ENCODE measurements at regions not wholly inside any gene's neighbourhood (a gene's known extent, or its start where the extent isn't known, plus 50 kb on each side); places are given as distances from the start of the nearest gene placed in this dataset.

DNA sequence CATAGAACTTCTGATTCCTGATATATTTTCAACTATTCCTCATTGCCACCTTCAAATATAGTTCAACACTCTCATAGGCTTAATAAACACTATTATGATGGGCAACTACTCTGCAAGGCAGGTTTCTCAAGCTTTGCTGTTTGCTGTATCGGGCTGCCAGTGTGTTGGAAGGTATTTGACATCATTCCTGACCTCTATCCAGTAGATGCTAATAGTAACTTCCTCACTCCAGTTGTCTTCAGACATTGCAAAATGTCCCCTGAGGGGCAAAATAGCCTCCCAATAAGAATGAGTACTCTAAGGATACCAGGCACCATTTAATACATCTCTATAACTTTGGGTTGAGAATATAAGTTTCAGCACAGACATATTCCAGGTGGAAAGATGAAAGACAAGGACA is 147.5 kb upstream of the PFN2 start:
- Histone ChIP-seq H3K9ac (ENCODE audit: low read depth, low read length) (no peak overlapping the region), H2AFZ (replicated peaks; ENCODE audit: low read length, poor library complexity) (no peak overlapping the region), H3K9me1 (ENCODE audit: insufficient read depth, low read length) (peaks cover 3% of the 10 kb centered on the region; the same call in 1 of the 2 replicates), H2AK9ac (replicated peaks; ENCODE audit: low read depth, low read length, poor library complexity) (no peak overlapping the region), H4K91ac (ENCODE audit: insufficient read depth, low read depth, low read length) (no peak overlapping the region), H4K8ac (ENCODE audit: low read depth in 2 of 2, low read length in 2 of 2) (no peak overlapping the region), H3K27me3 (ENCODE audit: control insufficient read depth, insufficient read depth, low read length) (no peaks in the 10 kb centered on the region), H3K14ac (replicated peaks; ENCODE audit: low read depth, low read length) (no peak overlapping the region), H2BK120ac (ENCODE audit: low read depth, low read length) (no peak overlapping the region), H4K5ac (ENCODE audit: low read depth, low read length) (no peak overlapping the region), H3K4ac (ENCODE audit: low read depth, low read length) (no peak overlapping the region), H3K27ac (ENCODE audit: insufficient read depth, low read length) (no peak overlapping the region), H3K4me1 (ENCODE audit: control insufficient read depth, insufficient read depth, low read length) (peaks cover 4% of the 10 kb centered on the region; the same call in 1 of the 2 replicates), H2BK15ac (ENCODE audit: low read depth, low read length) (no peak overlapping the region), H3K36me3 (ENCODE audit: control insufficient read depth, insufficient read depth, low read length) (no peaks in the 10 kb centered on the region), H3K56ac (ENCODE audit: extremely low read depth, insufficient read depth, low read length) (no peak overlapping the region), H2AK5ac (ENCODE audit: low read depth, low read length) (no peak overlapping the region), H2BK5ac (ENCODE audit: low read depth, low read length, poor library complexity, severe bottlenecking) (no peak overlapping the region), H3K4me3 (ENCODE audit: insufficient read depth, low read depth, low read length) (no peak overlapping the region), H3K9me3 (ENCODE audit: control insufficient read depth, insufficient read depth, low read length) (peaks cover 5% of the 10 kb centered on the region), H3K18ac (ENCODE audit: low read depth, low read length) (no peak overlapping the region), H4K20me1 (ENCODE audit: insufficient read depth, low read length) (no peaks in the 10 kb centered on the region), H3K4me2 (ENCODE audit: low read depth, low read length) (no peak overlapping the region), H3K23ac (ENCODE audit: low read depth, low read length) (no peak overlapping the region), H2BK20ac (ENCODE audit: low read depth, low read length) (no peak overlapping the region), H3K79me1 (ENCODE audit: low read depth in 1 of 2, low read length in 2 of 2) (no peaks in the 10 kb centered on the region)
- ChIA-PET POLR2A (ENCODE audit: unreplicated experiment) (no interaction called here), CTCF (no interaction called here)
- dilution Hi-C loops (cut with HindIII; ENCODE audit: low sequenced_read_pairs, unreplicated experiment) (no loop called here), in situ Hi-C loops (cut with MboI; ENCODE audit: low sequenced_read_pairs) (no loop called here), intact Hi-C loops (cut with micrococcal nuclease) (no loop called here)
- no TSS peak for BruUV-seq (replicated peaks)
- DNase-seq (no peak), ATAC-seq (ENCODE audit: low read depth) (no peak)
- no CpG with 5 or more reads among the region's 1 CpG for WGBS, 2 experiments (ENCODE audit: extremely low coverage in 2 of 2, insufficient read length in 1 of 2)
- no peak for TF ChIP-seq USF2 (IDR thresholded peaks at IDR 0.05; ENCODE audit: low read depth, low read length)
- TF ChIP-seq MXI1 (IDR thresholded peaks at IDR 0.05; ENCODE audit: borderline replicate concordance, low read depth, low read length): no peak
- no peak for TF ChIP-seq CEBPB (IDR thresholded peaks at IDR 0.05; ENCODE audit: low read depth, low read length)
- TF ChIP-seq, protein P1, sequence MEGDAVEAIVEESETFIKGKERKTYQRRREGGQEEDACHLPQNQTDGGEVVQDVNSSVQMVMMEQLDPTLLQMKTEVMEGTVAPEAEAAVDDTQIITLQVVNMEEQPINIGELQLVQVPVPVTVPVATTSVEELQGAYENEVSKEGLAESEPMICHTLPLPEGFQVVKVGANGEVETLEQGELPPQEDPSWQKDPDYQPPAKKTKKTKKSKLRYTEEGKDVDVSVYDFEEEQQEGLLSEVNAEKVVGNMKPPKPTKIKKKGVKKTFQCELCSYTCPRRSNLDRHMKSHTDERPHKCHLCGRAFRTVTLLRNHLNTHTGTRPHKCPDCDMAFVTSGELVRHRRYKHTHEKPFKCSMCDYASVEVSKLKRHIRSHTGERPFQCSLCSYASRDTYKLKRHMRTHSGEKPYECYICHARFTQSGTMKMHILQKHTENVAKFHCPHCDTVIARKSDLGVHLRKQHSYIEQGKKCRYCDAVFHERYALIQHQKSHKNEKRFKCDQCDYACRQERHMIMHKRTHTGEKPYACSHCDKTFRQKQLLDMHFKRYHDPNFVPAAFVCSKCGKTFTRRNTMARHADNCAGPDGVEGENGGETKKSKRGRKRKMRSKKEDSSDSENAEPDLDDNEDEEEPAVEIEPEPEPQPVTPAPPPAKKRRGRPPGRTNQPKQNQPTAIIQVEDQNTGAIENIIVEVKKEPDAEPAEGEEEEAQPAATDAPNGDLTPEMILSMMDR (conservative IDR thresholded peaks at IDR 0.05; ENCODE audit: low read depth, low read length): no peak
- no peak for TF ChIP-seq POLR2A (IDR thresholded peaks at IDR 0.05; ENCODE audit: low read depth, low read length)
- no peak for TF ChIP-seq MAFK (IDR thresholded peaks at IDR 0.05; ENCODE audit: low read depth, low read length)
- TF ChIP-seq, protein P2, sequence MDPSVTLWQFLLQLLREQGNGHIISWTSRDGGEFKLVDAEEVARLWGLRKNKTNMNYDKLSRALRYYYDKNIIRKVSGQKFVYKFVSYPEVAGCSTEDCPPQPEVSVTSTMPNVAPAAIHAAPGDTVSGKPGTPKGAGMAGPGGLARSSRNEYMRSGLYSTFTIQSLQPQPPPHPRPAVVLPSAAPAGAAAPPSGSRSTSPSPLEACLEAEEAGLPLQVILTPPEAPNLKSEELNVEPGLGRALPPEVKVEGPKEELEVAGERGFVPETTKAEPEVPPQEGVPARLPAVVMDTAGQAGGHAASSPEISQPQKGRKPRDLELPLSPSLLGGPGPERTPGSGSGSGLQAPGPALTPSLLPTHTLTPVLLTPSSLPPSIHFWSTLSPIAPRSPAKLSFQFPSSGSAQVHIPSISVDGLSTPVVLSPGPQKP (IDR thresholded peaks at IDR 0.05; ENCODE audit: borderline replicate concordance, low read depth, low read length): no peak
- TF ChIP-seq RFX5 (IDR thresholded peaks at IDR 0.05; ENCODE audit: low read depth, low read length): no peak

Data from IMR-90 (cell line).